Kidney (tissue), 13 donors: ENCODE measurements at regions not wholly inside any gene's neighbourhood (a gene's known extent, or its start where the extent isn't known, plus 50 kb on each side); places are given as distances from the start of the nearest gene placed in this dataset.
"Not testable (repeated sequence)": the region's sequence is repeated elsewhere in the genome, so short reads cannot be mapped to it uniquely, and the experiment has no call there.

Source experiments
- DNase-seq, 5 donors: peaks; one replicate each; pipeline ENCODE4 v3.0.0-alpha.2; 2013 to 2020
- FAIRE-seq: peaks from 2 replicates; lab custom pipeline; 2012; peaks lifted over from hg19 to GRCh38; lab: Jason Lieb, UNC
- H3K27ac ChIP-seq, 2 donors: one replicate each; pipeline ENCODE4 v1.7.0; 2013; ENCODE audit warnings: low read depth in 2 of 2, low read length in 2 of 2, inconsistent platforms in 1 of 2
- H3K27me3 ChIP-seq: one replicate; pipeline ENCODE4 v1.7.1; 2013; ENCODE audit warnings: low read length, inconsistent platforms; ENCODE audit not compliant: control insufficient read depth, insufficient read depth
- H3K36me3 ChIP-seq, 3 donors: one replicate each; pipeline versions ENCODE4 v1.7.0 to v1.7.1; 2013; ENCODE audit warnings: low read length in 3 of 3, control low read depth in 1 of 3, inconsistent platforms in 1 of 3; ENCODE audit not compliant: insufficient read depth in 3 of 3, control insufficient read depth in 2 of 3
- H3K4me1 ChIP-seq, 3 donors: one replicate each; pipeline versions ENCODE4 v1.7.0 to v1.7.1; 2013; ENCODE audit warnings: low read length in 3 of 3, inconsistent platforms in 1 of 3, low read depth in 1 of 3; ENCODE audit not compliant: control insufficient read depth in 2 of 3, insufficient read depth in 2 of 3
- H3K4me3 ChIP-seq, 3 donors: one replicate each; pipeline versions ENCODE4 v1.7.0 to v1.8.1; 2013; ENCODE audit warnings: low read length in 3 of 3, control low read depth in 1 of 3, inconsistent platforms in 1 of 3
- H3K9ac ChIP-seq, 3 donors: one replicate each; pipeline versions ENCODE4 v1.7.0 to v1.7.1; 2013; ENCODE audit warnings: low read length in 3 of 3, control low read depth in 1 of 3, inconsistent platforms in 1 of 3
- H3K9me3 ChIP-seq, 3 donors: one replicate each; pipeline versions ENCODE4 v1.7.0 to v1.7.1; 2013; ENCODE audit warnings: low read length in 3 of 3, control low read depth in 1 of 3, inconsistent platforms in 1 of 3; ENCODE audit not compliant: control insufficient read depth in 2 of 3, insufficient read depth in 1 of 3
- intact Hi-C: fragments of 100-400 bp; cut with DNase I; formaldehyde crosslinking; loops from one replicate; pipeline ENCODE4 v1.11.1; 2022
- TF ChIP-seq, protein P1 (sequence below): IDR thresholded peaks from 3 replicates; pipeline ENCODE4 v1.5.1; 2012; ENCODE audit warnings: mild to moderate bottlenecking, moderate library complexity, borderline replicate concordance; ENCODE audit not compliant: insufficient read depth; ENCODE audit errors: extremely low read depth
- donor health status: control.
- donor health status: control.
- donor health status: control.
- donor health status: control.
- donor health status: control.
- donor health status: DM: yes; HTN: yes; CAD: no.
- donor health status: Normal renal cell carcinoma (clear cell type).

DNA sequence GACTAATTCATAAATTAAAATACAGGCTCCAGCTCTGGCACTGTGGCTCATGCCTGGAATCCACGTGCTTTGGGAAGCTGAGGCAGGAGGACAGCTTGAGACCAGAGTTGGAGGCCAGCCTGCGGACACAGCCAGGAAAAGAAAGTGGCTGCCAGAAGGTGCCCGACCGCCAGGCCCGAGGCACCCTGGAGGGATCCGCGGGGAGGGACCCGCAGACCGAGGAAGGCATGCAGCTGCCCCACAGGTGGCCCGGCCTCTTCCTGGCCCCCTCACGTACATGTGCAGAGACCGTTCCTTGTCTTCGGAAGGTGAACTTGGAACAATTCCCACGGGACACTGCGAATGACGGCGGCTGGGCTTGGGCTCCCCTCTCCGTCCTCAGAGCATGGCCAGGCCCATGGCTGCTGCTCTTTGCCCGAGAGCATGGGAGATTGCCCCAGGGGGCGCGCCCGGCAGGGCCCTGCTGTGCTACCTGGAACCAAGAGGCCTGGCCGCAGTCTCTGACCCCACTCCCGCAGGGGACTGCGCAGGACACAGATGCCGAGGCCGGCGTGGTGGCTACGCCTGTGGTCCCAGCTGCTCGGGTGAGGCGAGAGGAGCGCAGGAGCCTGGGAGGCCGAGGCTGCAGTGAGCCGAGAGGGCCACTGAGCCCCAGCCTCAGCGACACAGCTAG lies 55.6 kb upstream of the IMP4 start:
- no peak for FAIRE-seq
- H3K4me1 ChIP-seq = no peaks in the 10 kb centered on the region
- no peaks in the 10 kb centered on the region for H3K36me3 ChIP-seq
- no peaks in the 10 kb centered on the region for H3K27me3 ChIP-seq
- peak in 1 of 5 donors; percentile 69 for DNase-seq
- H3K27ac ChIP-seq = no peak overlapping the region
- H3K9me3 ChIP-seq = no peaks in the 10 kb centered on the region
- H3K9ac ChIP-seq = no peak overlapping the region
- no peak overlapping the region for H3K4me3 ChIP-seq
- TF ChIP-seq, protein P1, sequence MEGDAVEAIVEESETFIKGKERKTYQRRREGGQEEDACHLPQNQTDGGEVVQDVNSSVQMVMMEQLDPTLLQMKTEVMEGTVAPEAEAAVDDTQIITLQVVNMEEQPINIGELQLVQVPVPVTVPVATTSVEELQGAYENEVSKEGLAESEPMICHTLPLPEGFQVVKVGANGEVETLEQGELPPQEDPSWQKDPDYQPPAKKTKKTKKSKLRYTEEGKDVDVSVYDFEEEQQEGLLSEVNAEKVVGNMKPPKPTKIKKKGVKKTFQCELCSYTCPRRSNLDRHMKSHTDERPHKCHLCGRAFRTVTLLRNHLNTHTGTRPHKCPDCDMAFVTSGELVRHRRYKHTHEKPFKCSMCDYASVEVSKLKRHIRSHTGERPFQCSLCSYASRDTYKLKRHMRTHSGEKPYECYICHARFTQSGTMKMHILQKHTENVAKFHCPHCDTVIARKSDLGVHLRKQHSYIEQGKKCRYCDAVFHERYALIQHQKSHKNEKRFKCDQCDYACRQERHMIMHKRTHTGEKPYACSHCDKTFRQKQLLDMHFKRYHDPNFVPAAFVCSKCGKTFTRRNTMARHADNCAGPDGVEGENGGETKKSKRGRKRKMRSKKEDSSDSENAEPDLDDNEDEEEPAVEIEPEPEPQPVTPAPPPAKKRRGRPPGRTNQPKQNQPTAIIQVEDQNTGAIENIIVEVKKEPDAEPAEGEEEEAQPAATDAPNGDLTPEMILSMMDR = no peak
- intact Hi-C loops = no loop called here

DNA sequence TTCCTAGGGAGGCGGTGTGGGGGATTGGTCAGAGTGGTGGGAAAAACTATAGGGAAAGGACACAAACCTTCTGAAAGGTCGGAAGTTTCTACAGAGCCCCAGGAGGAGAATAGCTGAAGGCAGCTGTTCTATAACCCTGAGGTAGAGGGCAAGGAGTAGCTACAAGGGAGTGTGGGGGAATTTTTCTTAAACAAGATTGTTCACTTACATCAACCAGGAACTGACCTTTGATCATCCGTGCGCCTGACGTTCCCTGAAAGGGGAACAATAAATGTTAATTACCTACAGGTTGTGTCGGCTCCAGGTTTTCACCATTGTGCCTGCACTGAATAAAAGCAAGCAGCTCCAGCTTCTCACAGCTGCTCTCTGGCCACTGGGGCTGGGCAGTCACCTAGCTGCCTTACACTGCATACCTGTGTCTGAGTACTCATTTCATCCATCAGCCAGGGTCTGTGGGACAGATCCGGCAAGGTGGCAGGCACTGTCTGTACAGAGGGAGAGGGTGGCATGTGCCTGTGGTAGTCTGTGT lies 59.3 kb upstream of the IMP4 start:
- intact Hi-C loops, DNase-seq, H3K27ac ChIP-seq, H3K36me3 ChIP-seq, H3K4me1 ChIP-seq, H3K9ac ChIP-seq, FAIRE-seq, H3K4me3 ChIP-seq, H3K9me3 ChIP-seq, H3K27me3 ChIP-seq: not testable (repeated sequence)

DNA sequence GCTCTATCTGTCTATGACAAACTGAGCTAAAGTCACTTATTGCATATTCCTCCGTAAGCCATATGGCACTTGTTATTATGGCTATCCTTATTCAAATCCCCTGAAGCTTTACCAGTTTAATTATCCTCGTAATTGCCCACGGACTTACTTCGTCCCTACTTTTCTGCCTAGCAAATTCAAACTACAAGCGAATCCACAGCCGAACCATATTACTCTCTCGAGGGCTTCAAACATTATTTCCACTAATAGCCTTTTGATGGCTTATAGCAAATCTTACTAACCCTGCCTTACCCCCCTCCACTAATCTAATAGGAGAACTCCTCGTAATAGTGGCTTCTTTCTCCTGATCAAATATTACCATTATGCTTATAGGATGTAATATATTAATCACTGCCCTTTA lies 63.1 kb upstream of the IMP4 start:
- H3K27ac ChIP-seq, H3K36me3 ChIP-seq, H3K4me1 ChIP-seq, intact Hi-C loops, H3K4me3 ChIP-seq, H3K9me3 ChIP-seq, H3K27me3 ChIP-seq, DNase-seq, FAIRE-seq, H3K9ac ChIP-seq: not testable (repeated sequence)

DNA sequence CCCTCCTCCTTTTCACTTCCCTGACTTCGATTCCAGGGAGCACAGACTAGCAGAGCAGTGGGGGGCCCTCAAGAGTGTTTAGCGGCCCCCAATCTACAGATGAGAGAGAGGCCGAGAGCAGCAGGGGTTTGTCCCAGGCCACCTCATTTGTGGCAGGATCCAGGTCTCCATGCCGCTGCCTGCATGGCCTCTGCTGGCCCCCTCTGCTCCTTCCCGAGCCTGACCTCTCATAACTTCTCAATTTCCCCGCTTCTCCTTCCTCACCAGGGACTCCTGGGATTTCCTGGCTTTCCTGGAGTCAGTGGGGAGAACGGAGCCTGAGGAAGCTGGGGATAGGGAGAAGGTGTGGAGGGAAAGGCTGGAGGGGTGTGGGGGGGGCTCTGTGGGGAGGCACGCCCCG lies 70.1 kb upstream of the TUBA3E start:
- H3K9me3 ChIP-seq, H3K27me3 ChIP-seq, intact Hi-C loops, H3K4me3 ChIP-seq, H3K27ac ChIP-seq, H3K36me3 ChIP-seq, H3K4me1 ChIP-seq, FAIRE-seq, H3K9ac ChIP-seq: not testable (repeated sequence)
- peak in 1 of 5 donors; percentile 42 for DNase-seq

DNA sequence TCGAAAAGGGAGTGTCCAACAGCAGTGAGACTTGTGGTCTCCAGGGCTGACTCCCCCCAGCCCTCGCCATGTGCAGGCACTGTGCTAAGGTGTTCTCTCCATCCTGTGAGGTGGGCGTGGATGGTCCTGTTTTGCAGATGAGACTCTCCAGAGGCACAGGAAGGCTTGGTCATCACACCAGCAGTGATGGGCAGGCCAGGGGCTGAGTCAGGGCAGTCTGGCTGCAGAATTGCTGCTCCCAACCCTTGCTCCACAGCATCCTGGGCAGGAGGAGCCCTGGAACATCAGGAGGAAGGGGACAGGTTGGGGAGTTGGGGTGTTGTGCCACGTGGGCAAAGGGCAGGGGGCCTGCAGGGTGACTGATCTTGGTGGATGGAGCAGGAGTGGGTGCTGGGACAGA lies 69.3 kb upstream of the TUBA3E start:
- intact Hi-C loops, H3K9me3 ChIP-seq, H3K27me3 ChIP-seq, H3K9ac ChIP-seq, H3K4me3 ChIP-seq, H3K4me1 ChIP-seq, FAIRE-seq, H3K36me3 ChIP-seq, H3K27ac ChIP-seq: not testable (repeated sequence)
- DNase-seq = peak in 1 of 5 donors; percentile 22

DNA sequence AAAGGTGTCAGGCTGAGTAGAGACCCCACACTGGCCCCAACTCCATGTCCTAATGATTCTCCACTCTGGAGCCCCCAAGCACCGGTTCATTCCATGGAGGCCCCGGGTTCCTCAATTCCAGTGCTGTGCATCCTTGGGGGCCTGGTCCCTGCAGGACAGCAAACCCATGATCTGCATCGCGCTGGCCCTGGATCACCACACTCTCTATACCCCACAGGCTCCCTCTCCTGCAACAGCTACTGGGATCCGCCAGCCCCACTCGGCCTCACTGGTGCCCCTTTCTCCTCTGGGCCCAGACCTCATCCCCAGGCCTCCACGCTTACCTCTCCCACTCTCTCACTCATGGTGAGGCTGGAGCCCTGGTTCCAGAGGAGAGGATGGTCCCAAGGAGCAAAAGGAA lies 68.6 kb upstream of the TUBA3E start:
- H3K4me1 ChIP-seq, H3K9me3 ChIP-seq, H3K9ac ChIP-seq, H3K27me3 ChIP-seq, H3K4me3 ChIP-seq, H3K36me3 ChIP-seq, FAIRE-seq, intact Hi-C loops, H3K27ac ChIP-seq: not testable (repeated sequence)
- DNase-seq = peak in 1 of 5 donors; percentile 51

DNA sequence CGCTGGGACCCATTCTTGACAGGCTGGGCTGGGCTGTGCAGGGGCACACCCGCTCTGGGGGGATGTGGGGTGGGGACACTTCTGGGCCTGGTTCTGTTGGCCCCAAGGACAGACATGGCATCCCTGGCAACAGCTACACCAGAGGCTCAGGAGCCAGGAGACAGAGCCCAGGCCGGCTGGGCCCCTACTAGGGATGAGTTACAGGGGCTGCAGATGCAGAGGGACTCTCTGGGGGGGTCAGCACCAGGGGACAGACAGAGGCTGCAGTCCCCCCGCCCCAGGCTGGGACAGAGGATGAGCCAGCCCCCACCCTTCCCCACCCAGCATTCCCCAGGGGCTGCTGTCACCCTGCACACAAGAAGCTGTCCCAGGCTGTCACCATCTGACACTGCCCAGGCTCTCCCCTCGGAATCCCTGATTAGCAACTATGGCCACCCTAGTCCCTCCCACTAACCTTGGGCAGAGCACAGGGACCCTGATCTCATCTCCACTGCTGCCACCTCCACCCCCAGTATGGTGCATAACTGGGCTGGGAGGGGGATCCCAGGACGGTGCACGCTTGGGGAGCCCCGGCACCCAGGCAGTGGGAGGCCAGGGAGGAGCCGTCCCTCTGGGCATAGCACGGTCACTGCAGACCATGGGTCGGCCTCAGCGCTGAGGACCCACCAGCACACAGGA lies 67.5 kb upstream of the TUBA3E start:
- FAIRE-seq, H3K9ac ChIP-seq, H3K36me3 ChIP-seq, H3K27ac ChIP-seq, H3K9me3 ChIP-seq, H3K27me3 ChIP-seq, intact Hi-C loops, H3K4me1 ChIP-seq, H3K4me3 ChIP-seq: not testable (repeated sequence)
- DNase-seq = peak in 1 of 5 donors; percentile 48
